ENCODE measurements at regions not wholly inside any gene's neighbourhood (a gene's known extent, or its start where the extent isn't known, plus 50 kb on each side); places are given as distances from the start of the nearest gene placed in this dataset.

- Histone ChIP-seq H3K36me3 (ENCODE audit: control insufficient read depth in 2 of 3, insufficient read depth in 3 of 3, low read length in 3 of 3) (no peaks in the 10 kb centered on the region), H3K27me3 (ENCODE audit: control insufficient read depth in 2 of 2, insufficient read depth in 2 of 2, low read length in 2 of 2) (no peaks in the 10 kb centered on the region), H3K4me3 (ENCODE audit: low read length) (no peak overlapping the region), H3K4me1 (ENCODE audit: control insufficient read depth in 2 of 2, insufficient read depth in 2 of 2, low read length in 2 of 2) (no peaks in the 10 kb centered on the region), H3K27ac (ENCODE audit: low read depth, low read length) (no peak overlapping the region), H3K9me3 (ENCODE audit: control insufficient read depth in 2 of 3, low read length in 3 of 3) (peaks cover 0 to 2% (median 0%) of the 10 kb centered on the region in 3 experiments)
- CTCF ChIA-PET = interaction anchor here (0.7 kb wide), 1 partner anchor 639 kb away, joined by 3 read pairs; no protein-coding TSS in a partner anchor
- Mint-ChIP-seq H3K36me3 (no peaks in the 10 kb centered on the region), H3K27me3 (no peaks in the 10 kb centered on the region), H3K4me1 (no peaks in the 10 kb centered on the region), H3K4me3 (no peak overlapping the region), H3K27ac (no peak overlapping the region), H3K9me3 (peaks cover 2 to 52% (median 17%) of the 10 kb centered on the region in 11 donors)
- POLR2A ChIA-PET = no interaction called here
- intact Hi-C loops (cut with micrococcal nuclease) = no loop called here
- DNase-seq (no peak), ATAC-seq (no peak)
Measured at GRCh38 chr18:4871197-4871596, 325.9 kb downstream of the AKAIN1 start.

- peaks cover 2 to 52% (median 17%) of the 10 kb centered on the region in 11 donors for H3K9me3 Mint-ChIP-seq
- Histone ChIP-seq H3K36me3 (ENCODE audit: control insufficient read depth in 2 of 3, insufficient read depth in 3 of 3, low read length in 3 of 3) (no peaks in the 10 kb centered on the region), H3K9me3 (ENCODE audit: control insufficient read depth in 2 of 3, low read length in 3 of 3) (peaks cover 0 to 2% (median 0%) of the 10 kb centered on the region in 3 experiments), H3K4me3 (ENCODE audit: low read length) (no peak overlapping the region), H3K27ac (ENCODE audit: low read depth, low read length) (no peak overlapping the region), H3K27me3 (ENCODE audit: control insufficient read depth in 2 of 2, insufficient read depth in 2 of 2, low read length in 2 of 2) (no peaks in the 10 kb centered on the region), H3K4me1 (ENCODE audit: control insufficient read depth in 2 of 2, insufficient read depth in 2 of 2, low read length in 2 of 2) (no peaks in the 10 kb centered on the region)
- POLR2A ChIA-PET = no interaction called here
- ATAC-seq (no peak), DNase-seq (no peak)
- CTCF ChIA-PET = no interaction called here
- H3K27ac Mint-ChIP-seq = no peak overlapping the region
- intact Hi-C loops (cut with micrococcal nuclease) = no loop called here
- H3K4me1 Mint-ChIP-seq = no peaks in the 10 kb centered on the region
- H3K27me3 Mint-ChIP-seq = no peaks in the 10 kb centered on the region
- H3K36me3 Mint-ChIP-seq = no peaks in the 10 kb centered on the region
- no peak overlapping the region for H3K4me3 Mint-ChIP-seq
Measured at GRCh38 chr18:4870177-4870773, 326.8 kb downstream of the AKAIN1 start.

- no peaks in the 10 kb centered on the region for H3K36me3 ChIP-seq (ENCODE audit: control insufficient read depth in 2 of 3, insufficient read depth in 3 of 3, low read length in 3 of 3)
- no peaks in the 10 kb centered on the region for H3K27me3 ChIP-seq (ENCODE audit: control insufficient read depth in 2 of 2, insufficient read depth in 2 of 2, low read length in 2 of 2)
- H3K36me3 Mint-ChIP-seq = no peaks in the 10 kb centered on the region
- no peak overlapping the region for H3K4me3 ChIP-seq (ENCODE audit: low read length)
- no peaks in the 10 kb centered on the region for H3K4me1 ChIP-seq (ENCODE audit: control insufficient read depth in 2 of 2, insufficient read depth in 2 of 2, low read length in 2 of 2)
- H3K9me3 ChIP-seq (ENCODE audit: control insufficient read depth in 2 of 3, low read length in 3 of 3) = peaks cover 0 to 2% (median 0%) of the 10 kb centered on the region in 3 experiments
- ATAC-seq (no peak), DNase-seq (no peak)
- POLR2A ChIA-PET = no interaction called here
- intact Hi-C loops (cut with micrococcal nuclease) = no loop called here
- H3K27ac Mint-ChIP-seq = no peak overlapping the region
- H3K27ac ChIP-seq (ENCODE audit: low read depth, low read length) = no peak overlapping the region
- peaks cover 2 to 52% (median 14%) of the 10 kb centered on the region in 11 donors for H3K9me3 Mint-ChIP-seq
- no peak overlapping the region for H3K4me3 Mint-ChIP-seq
- CTCF ChIA-PET = no interaction called here
- no peaks in the 10 kb centered on the region for H3K27me3 Mint-ChIP-seq
- no peaks in the 10 kb centered on the region for H3K4me1 Mint-ChIP-seq
Measured at GRCh38 chr18:4869155-4869554, 327.9 kb downstream of the AKAIN1 start.

GRCh38 chr18:4858379-4859127 lies 338.5 kb downstream of the AKAIN1 start:
- ChIA-PET CTCF (interaction anchor here (0.6 kb wide), 1 partner anchor 11 kb away, joined by 3 read pairs; no protein-coding TSS in a partner anchor), POLR2A (no interaction called here)
- H3K4me3 ChIP-seq (ENCODE audit: low read length) = no peak overlapping the region
- H3K9me3 ChIP-seq (ENCODE audit: control insufficient read depth in 2 of 3, low read length in 3 of 3) = no peaks in the 10 kb centered on the region
- DNase-seq (no peak), ATAC-seq (no peak)
- Mint-ChIP-seq H3K9me3 (peaks cover 2 to 20% (median 9%) of the 10 kb centered on the region in 11 donors), H3K27ac (no peak overlapping the region), H3K36me3 (peaks cover 0 to 3% (median 0%) of the 10 kb centered on the region in 5 donors), H3K27me3 (no peaks in the 10 kb centered on the region), H3K4me3 (no peak overlapping the region), H3K4me1 (no peaks in the 10 kb centered on the region)
- no peaks in the 10 kb centered on the region for H3K36me3 ChIP-seq (ENCODE audit: control insufficient read depth in 2 of 3, insufficient read depth in 3 of 3, low read length in 3 of 3)
- no peaks in the 10 kb centered on the region for H3K27me3 ChIP-seq (ENCODE audit: control insufficient read depth in 2 of 2, insufficient read depth in 2 of 2, low read length in 2 of 2)
- no peak overlapping the region for H3K27ac ChIP-seq (ENCODE audit: low read depth, low read length)
- intact Hi-C loops (cut with micrococcal nuclease) = no loop called here
- H3K4me1 ChIP-seq (ENCODE audit: control insufficient read depth in 2 of 2, insufficient read depth in 2 of 2, low read length in 2 of 2) = no peaks in the 10 kb centered on the region

- ChIA-PET CTCF (interaction anchor here (0.6 kb wide), 1 partner anchor 859 kb away, joined by 3 read pairs; no protein-coding TSS in a partner anchor), POLR2A (no interaction called here)
- no peak for DNase-seq
- H3K36me3 ChIP-seq (ENCODE audit: control insufficient read depth in 2 of 3, insufficient read depth in 3 of 3, low read length in 3 of 3) = no peaks in the 10 kb centered on the region
- Mint-ChIP-seq H3K27ac (no peak overlapping the region), H3K9me3 (peaks cover 0 to 10% (median 5%) of the 10 kb centered on the region in 11 donors), H3K4me1 (no peaks in the 10 kb centered on the region), H3K4me3 (no peak overlapping the region), H3K27me3 (no peaks in the 10 kb centered on the region), H3K36me3 (no peaks in the 10 kb centered on the region)
- no peak overlapping the region for H3K27ac ChIP-seq (ENCODE audit: low read depth, low read length)
- no peaks in the 10 kb centered on the region for H3K9me3 ChIP-seq (ENCODE audit: control insufficient read depth in 2 of 3, low read length in 3 of 3)
- intact Hi-C loops (cut with micrococcal nuclease) = no loop called here
- no peak overlapping the region for H3K4me3 ChIP-seq (ENCODE audit: low read length)
- H3K27me3 ChIP-seq (ENCODE audit: control insufficient read depth in 2 of 2, insufficient read depth in 2 of 2, low read length in 2 of 2) = no peaks in the 10 kb centered on the region
- no peak for ATAC-seq
- H3K4me1 ChIP-seq (ENCODE audit: control insufficient read depth in 2 of 2, insufficient read depth in 2 of 2, low read length in 2 of 2) = no peaks in the 10 kb centered on the region
Measured at GRCh38 chr18:4854671-4855070, 342.4 kb downstream of the AKAIN1 start.

GRCh38 chr18:4851301-4851976 lies 345.6 kb downstream of the AKAIN1 start:
- H3K4me1 Mint-ChIP-seq = no peaks in the 10 kb centered on the region
- H3K4me1 ChIP-seq (ENCODE audit: control insufficient read depth in 2 of 2, insufficient read depth in 2 of 2, low read length in 2 of 2) = no peaks in the 10 kb centered on the region
- H3K4me3 Mint-ChIP-seq = no peak overlapping the region
- peaks cover 0 to 20% (median 5%) of the 10 kb centered on the region in 11 donors for H3K9me3 Mint-ChIP-seq
- no peaks in the 10 kb centered on the region for H3K27me3 ChIP-seq (ENCODE audit: control insufficient read depth in 2 of 2, insufficient read depth in 2 of 2, low read length in 2 of 2)
- intact Hi-C loops (cut with micrococcal nuclease) = no loop called here
- no peaks in the 10 kb centered on the region for H3K36me3 Mint-ChIP-seq
- no peaks in the 10 kb centered on the region for H3K9me3 ChIP-seq (ENCODE audit: control insufficient read depth in 2 of 3, low read length in 3 of 3)
- H3K27ac ChIP-seq (ENCODE audit: low read depth, low read length) = no peak overlapping the region
- DNase-seq (no peak), ATAC-seq (no peak)
- H3K36me3 ChIP-seq (ENCODE audit: control insufficient read depth in 2 of 3, insufficient read depth in 3 of 3, low read length in 3 of 3) = no peaks in the 10 kb centered on the region
- H3K27me3 Mint-ChIP-seq = peaks cover 0 to 9% (median 0%) of the 10 kb centered on the region in 5 donors
- ChIA-PET POLR2A (interaction anchor here (0.7 kb wide), 1 partner anchor 9 kb away, joined by 4 read pairs; no protein-coding TSS in a partner anchor), CTCF (no interaction called here)
- no peak overlapping the region for H3K27ac Mint-ChIP-seq
- no peak overlapping the region for H3K4me3 ChIP-seq (ENCODE audit: low read length)
